Midbrain (tissue), 1 donor: ENCODE measurements at regions not wholly inside any gene's neighbourhood (a gene's known extent, or its start where the extent isn't known, plus 50 kb on each side); places are given as distances from the start of the nearest gene placed in this dataset.

Experiments
- DNase-seq: peaks from one replicate; lab custom pipeline; 2025; lab: John Stamatoyannopoulos, UW

DNA sequence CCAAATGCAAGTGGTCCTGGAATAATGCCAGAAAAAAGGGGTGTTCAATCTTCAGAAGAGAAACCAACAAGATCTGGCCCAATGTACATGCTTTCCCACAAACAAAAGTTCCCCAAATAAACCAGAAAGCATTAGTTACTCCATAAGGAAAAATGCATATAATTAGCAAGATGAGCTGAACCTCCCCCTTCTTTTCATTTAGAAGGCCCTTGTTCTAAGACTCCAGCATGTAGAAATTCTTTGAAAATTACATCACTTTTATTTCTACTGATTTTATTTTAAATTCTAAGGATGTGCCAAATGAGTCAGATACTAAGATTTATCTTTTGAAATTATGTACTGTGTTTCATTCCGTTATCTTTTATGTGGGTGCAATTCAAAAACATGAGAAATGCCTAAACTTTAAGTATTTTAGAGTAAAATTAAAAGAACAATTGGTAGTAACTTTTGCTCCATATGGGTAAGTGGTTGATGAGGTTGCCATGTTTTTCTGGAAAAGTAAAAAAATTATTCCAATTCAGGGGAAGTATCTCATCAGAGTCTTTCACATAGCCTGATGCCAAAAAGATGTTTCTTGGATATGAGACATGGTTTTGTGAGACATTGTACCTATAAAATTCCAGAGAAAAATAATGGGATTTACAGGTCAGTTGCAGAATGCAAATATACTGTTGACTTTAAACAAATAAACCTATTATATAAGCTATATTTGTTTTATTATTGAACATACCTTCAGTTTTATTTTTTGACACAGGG, 106.5 kb upstream of the CCDC112 start:
- no peak for DNase-seq

DNA sequence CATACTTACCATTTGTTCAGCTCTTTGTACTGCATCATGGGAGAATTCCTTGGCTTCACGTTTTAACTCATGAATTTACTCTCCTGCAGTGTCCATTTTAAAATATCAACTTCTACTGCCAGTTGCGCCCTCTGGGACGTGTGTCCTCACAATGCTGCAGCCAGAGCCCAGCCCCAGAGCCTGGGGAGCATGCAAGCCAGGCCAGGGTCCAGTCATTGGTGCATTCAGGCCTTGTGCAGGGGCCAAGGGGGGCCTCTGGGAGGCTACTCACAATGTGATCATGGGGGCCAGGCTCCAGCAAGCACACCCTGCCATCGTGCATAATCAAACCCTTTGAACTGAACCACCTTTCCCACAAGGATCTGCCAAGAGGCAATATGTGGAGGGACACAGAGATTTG, 105.6 kb upstream of the CCDC112 start:
- DNase-seq: no peak

DNA sequence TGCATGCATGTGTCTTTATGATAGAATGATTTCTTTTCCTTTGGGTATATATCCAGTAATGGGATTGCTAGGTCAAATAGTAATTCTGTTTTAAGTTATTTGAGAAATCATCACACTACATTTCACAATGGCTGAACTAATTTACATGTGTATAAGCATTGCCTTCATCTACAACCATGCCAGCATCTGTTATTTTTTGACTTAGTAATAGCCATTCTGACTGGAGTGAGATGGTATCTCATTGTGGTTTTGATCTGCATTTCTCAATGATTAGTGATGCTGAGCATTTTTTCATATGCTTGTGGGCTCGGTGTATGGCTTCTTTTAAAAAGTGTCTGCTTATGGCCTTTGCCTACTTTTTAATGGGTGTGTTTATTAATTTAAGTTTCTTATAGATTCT, 102.3 kb upstream of the CCDC112 start:
- no peak for DNase-seq

DNA sequence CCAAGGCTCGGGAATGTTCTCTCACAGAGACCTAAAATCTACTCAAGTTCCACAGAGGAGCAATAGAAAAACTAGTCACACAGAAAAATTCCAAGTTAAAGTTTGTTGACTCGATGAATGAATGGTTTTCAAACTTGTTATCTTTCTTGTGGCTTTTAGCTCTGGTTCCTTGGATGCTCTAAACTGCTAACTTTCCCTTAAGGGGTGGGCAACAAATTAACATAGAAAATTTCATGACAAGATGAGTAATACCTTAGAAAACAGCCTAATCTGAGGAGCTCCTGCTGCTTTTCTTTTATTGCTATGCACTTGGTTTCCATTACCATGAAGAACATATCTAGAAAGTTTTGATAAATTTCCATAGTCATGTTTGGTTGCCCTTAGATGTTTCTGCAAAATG, 100.2 kb upstream of the CCDC112 start:
- DNase-seq: no peak

DNA sequence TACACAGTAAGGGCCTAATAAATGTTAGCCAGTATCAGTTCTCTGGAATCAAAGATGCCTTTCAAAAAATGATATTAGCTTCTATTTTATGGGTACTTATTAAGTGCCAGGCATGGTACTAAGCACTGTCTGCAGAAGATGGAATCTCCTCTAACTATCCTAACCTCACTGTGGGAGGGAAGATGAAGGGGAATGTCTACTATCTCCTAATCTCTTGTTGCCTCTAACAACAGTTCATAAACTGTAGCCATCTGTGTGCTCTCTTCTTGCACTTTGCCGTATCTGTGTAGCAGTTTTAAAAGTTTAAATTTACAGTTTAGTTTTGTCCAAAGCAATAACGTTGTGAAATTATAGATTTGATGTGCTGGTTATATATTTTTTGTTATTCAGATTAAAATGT, 99.6 kb upstream of the CCDC112 start:
- no peak for DNase-seq

DNA sequence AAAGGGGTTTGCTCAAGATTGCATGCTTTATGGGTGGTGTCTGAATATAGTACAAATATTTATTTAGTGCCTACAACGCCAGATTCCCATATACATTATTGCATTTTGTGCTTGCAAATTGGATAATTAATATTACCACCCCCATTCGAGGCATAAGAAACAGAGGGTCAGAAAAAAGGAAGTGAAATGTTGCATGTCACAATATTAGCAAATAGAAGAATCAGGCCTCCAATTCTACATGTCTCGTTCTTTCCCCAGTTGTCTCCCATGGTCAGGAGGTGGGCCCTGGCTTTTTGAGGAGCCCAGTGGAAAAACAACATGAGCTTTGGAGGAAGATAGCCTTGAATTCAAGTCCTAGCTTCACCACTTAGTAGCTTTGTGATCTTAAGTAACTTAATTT, 98.1 kb upstream of the CCDC112 start:
- DNase-seq: no peak

DNA sequence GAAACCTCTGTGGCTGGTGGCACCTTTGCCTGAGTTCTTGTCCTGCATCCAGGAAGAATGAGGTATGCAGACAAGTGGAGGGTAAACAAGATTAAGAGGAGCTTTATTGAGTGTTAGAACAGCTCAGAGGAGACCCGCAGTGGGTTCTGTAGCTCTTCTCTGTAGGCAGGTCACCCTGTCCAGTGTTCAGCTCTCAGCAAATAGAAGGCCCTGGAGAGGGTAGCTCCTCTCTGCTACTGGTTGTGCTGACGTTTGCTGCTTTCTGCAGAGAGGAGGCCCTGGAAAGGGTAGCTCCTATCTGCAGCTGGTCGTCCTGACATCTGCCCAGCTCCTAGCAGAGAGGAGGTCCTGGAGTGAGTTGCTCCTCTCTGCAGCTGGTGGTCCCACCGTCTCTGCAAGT, 96.8 kb upstream of the CCDC112 start:
- DNase-seq: no peak

DNA sequence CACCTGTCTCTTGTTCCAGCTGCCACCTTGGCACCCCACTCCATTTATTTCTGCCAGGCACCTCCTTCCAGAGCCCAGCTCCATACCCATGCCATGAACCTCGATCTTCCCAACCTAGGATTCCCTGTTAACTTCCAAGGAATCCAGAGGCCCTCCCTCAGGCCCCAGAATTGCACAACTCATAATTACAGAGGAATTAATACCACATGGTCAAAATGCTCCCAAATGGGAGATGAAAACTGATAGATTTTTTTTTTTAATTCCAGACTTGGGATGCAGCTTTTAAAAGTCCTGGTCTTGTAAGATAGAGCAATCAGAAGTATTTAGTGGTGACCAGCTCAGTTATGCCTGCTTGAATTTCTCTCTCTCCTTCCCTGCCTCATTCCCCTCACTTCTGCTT, 96.2 kb upstream of the CCDC112 start:
- no peak for DNase-seq

DNA sequence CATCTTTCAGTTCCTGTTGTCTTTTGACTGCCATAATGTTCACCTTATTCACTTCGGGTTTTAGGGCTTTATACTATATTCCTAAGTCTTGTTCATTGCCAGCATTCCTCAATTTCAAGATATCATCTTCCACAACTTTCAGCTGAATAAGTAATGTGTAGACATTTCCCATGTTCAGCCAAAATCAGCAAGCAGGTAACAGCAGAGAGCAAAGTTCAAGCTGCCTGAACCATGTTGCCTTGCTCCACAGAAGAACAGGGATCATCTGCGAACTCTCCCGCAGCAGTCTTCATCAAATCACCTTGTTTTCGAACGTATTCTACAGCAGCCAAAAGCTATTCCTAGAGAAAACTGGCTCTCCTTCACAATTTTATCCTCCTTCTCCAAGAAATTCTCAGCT, 95.3 kb upstream of the CCDC112 start:
- DNase-seq: no peak

DNA sequence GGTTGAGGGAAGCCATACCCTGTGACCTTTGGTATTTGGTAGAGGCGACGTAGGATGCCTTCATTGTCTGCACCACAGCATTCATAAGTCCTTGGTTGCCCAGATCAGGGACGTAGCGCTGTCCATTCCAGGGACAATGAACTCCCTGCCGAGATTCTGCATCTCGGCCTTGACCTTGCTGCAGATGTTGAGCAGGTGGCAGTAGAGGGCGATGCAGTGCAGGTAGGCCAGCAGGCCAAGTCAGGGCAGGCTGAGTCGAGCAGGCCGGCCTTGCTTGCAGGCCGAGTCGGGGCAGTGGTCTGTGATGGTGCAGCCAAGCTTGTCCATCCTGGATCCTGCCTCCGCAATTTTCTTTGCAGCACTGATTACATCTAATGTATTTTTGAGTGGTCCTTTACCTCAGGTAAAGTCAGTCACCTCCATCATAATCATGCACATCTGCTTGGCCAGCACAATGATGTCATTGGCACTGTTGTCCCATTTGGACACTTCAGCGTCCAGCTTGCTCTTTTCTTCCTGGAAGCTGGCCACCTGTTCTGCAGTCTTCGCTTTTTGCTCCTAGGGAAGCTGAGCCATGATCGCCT, 93.4 kb upstream of the CCDC112 start:
- DNase-seq: no peak

DNA sequence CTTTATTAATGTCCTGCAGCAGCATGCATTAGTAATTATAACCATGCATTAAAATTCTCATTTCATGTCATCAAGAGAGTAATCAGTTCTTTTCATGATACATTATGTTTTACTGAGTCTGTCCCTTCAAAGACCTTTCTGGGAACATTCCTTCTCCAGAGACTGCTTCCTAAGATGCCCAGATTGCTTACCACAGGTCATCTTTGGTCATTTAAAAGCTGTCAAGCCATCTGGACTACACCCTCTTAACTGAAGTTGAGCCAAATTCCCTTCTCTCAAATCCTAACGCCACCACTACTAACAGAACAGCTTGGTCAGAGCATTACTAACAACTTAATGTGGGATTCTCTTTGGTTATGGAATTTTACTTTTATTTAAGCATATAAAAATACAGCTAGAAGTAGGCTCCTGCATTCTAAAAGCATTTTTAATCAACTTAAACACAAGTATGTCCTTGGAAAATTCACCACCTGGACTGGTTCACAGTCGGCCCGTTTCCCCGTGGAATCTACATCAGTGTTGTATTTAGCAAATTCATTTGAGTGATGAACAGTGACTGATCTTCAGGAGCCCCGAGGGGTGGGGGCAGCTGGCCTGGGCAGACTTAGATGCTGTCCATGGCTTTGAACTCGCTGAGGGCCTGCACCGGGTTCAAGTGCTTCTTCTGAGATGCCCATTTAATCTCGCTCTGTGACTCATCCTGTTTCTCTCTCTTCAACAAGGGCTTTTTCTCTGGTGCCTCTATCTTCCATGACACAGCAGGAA, 92.8 kb upstream of the CCDC112 start:
- DNase-seq: no peak

DNA sequence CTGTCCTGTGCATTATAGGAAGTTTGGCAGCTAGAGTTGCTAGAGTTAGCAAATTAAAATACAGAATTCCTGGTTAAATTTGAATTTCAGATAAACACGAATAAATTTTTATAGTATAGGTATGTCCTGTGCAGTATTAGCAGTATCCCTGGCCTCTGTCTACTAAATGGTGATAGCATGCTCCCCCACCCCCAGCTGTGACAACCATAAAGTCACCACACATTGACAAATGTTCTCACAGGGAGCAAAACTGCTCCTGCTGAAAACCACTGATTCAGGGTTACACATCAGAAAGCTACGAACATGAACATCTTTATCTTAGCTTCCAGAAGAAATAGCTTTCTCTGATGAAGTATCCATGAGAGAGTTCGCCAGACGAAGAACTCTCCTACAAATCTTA, 91.8 kb upstream of the CCDC112 start:
- no peak for DNase-seq

DNA sequence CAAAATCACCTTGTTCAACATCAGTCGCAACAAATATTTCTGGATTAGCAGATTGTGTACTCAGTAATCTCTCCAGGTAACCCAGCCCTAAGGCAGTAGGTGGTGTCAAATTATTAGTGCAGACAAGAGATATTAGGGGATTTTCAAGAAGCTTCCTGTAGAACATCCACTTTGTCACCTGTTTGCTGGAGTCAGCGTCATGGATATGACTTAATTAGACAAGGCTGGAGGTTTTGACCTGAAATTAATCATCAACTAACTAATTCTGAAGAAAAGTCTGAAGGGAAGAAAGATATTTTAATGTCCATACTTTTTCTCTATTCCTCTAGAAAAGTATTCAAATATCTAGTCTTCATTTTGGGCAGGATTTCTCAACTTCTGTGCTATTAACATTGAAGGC, 91.4 kb upstream of the CCDC112 start:
- DNase-seq: no peak

DNA sequence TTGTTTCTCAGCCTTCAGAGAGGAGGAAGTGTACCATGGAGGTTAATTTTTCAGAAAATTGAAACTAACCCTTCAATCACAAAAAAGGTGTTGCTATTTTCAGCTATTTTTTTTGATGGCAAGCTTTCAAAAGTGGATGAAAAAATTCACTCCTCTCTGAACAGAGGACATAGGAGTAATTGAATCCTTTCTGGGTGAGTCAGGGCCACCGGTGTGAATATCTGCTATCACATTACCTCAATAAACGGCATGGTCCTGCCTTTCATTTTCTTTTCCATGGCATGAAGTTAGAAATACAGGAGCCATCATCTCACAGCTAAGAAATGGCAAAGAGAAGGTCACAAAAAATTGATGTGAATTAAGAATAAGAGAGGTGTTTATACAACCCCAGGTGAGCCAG, 90.2 kb upstream of the CCDC112 start:
- no peak for DNase-seq

DNA sequence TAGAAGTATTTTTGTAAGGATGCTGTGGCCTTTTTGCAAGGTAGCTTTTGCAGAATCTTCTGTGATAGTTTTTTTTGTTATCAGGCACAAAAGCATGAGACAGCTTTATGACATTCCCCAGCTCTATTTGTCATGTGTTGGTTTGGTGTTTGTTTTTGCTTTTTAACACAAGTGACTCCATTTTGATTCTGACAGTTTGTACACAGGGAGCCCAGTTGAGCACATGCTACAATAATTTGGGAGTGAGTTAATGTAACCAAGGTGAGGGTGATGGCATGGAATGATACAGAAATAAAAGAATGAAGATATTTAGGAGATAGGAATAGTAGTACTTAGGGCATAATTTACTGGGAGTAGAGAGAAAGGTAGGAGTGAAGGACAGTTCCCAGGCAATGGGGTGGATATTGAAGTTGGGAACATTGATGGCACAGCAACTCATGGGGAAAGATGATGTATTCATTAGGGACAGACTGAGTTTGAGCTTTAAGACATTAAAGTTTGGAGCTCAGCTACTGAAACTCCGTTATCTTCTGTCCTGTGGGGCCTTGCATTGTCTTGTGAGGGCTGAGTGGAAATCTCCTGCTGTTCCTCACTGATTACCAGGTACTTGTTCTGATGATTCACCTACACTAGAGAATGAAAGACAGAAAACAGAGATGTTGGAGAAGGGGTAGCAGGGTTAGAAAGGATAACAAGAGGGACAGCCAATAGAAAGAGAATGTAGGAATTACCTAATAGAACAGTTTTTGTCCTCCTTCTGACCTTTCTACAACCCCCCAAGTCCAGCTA, 88.3 kb upstream of the CCDC112 start:
- no peak for DNase-seq

DNA sequence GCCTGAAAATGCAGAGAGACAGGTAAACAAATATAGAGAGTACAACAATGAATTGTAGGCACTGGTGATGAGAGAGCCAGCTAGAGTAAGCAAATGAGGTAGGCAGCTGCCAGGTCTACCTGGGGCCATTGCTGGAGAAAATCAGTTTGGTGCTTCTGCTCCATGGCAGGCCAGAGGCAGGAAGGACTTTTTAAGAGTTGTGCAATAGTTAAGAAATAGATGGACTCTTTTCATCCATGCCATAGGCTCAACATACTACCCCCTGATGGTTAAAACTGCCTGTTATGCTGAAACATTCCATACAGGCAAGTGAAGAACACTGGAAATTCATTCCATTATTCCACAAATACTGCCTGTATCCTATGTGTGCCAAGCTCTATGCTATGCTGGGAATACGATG, 86.5 kb upstream of the CCDC112 start:
- DNase-seq: no peak

DNA sequence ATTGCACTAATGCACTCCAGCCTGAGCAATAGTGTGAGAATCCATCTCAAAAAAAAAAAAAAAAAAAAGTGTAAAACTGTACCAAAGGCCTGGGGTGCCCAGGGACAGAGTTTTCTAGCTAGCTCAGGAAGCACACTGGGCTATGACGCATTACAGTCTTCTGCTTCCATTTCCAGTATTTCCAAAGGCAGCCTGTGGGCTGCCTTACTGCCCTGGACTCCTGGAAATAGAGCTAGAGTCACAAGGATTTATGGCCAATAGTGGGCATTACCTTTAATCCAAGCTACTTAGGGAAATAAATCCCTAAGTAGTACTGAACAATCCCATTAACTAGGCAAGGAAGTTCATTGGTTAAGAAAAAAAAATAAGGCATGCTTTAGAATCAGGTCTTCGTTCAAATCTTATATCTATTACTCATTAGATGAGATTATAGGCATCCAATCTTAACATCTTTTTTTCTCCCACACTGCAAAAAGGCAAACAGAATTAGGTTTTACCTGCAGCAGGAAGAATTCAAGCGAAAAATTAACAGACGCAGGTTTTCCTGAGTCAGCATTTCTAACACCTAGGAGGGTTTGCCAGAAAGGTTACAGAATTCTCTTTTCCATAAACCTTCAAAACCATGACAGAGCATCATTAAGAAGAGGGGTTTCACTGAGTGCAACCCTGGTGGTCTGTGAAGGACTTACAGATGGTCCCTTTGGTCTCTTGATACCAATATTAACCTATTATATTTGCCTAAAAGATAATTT, 85.6 kb upstream of the CCDC112 start:
- DNase-seq: no peak

DNA sequence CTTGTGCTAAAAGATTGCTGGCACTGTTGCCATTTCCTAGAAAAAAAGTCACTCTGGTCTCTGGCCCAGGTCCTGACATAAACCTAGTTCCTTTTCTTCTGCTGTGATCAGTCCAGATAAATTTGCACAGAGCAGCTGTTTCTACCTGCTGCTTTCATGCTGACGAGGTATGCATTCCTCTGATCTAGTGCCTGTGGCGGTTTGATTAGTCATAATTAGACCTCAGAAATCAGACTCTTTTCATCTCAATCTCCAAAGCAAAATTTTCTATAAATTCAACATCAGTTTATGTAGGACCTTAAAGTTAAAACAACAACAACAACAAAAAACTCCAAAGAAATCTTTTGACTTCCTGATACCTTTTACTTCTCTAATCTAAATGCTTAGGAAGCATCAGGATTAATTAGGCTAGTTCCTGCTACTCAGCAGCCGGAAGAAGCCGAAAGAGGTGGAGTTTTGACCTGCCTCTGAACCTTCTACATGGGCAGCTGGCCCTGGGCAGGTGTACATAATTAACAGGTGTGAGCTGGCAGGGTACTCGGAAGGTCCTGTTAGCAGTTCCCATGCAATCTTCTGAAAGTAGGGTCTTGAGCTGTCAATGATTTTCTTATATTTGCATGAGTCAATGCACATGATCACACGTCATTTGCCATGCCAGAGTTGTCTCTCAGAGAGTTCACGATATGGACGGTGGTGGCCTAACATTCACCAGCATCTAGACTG, 83.3 kb upstream of the CCDC112 start:
- DNase-seq: no peak

DNA sequence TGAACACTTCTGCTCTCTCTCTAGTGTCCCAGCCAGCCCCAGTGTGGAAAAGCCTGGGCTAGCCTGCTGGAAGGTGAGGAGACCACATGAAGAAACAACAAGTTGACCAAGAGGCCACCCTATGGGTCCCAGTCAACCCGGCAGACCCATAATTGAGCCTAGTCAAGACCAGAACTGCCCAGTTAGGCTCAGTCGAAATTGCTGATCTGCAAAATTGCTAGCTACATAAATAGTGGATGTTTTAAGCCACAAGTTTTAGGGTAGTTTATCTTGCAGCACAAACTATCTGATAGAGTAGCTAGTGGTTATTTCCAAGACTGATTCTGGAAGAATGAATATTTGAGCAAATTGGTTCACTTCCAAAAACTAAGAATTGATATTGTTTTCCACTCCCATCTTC, 82.3 kb upstream of the CCDC112 start:
- no peak for DNase-seq

DNA sequence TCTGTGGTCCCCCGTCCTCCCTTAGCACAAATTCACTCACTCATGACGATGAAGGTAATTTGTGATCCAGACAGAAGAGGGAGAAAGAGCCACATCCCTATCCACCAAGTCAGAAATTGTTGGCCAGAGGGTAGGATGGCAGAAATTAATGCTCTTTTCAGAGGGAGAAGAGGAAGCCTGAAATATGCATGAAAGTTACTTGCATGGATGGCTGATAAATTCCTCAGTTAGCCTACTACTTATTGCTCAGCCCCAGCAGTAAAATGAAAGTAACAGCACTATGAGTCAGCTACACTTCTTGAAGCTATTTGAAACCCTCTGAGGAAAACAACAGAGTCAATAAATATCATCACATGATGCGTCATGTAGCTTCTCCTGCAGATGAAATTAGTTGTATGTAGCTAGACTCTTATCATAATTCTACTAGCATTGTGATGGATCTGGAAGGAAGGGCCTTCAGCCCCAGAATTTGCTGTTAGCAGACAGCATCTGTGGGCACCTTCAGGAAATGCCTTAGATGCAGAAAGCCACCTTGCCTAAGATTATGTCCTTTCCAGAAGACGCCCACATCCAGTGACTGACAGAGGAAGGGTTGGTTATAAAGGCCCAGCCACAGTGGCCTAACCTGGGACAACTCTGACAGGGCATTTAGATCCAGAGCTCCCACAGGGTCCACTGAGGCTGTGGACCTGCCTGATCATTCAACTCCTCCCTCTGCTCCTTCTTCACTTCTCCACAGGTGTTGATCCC, 81.2 kb upstream of the CCDC112 start:
- peak; percentile 25 for DNase-seq
